ENCODE measurements at regions not wholly inside any gene's neighbourhood (a gene's known extent, or its start where the extent isn't known, plus 50 kb on each side); places are given as distances from the start of the nearest gene placed in this dataset.

DNA sequence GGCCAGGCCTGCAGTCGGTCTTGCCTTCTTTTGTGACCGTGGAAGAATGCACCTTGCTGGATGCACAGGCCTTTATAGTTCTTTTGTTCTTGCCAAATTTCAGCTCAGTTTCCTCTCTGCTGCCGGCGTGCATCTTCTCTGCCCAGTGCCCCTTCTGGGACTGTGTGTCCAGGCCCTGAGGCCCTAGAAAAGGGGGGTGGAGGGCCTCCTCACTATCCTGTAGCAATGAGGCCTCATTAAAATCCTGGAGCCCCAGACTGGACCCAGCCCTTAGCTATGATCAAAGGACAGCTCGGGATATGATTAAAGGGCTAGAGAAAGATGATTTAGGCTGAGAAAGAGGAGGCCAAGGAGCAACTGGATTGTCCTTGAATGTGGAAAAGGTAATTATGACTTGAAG is 229.8 kb downstream of the SEC14L1 start:
- H3K9me3 Mint-ChIP-seq, result no peaks in the 10 kb centered on the region
- peaks cover 6% of the 10 kb centered on the region for H3K36me3 Mint-ChIP-seq (ENCODE audit: low read depth)
- H3K4me3 Mint-ChIP-seq, result peak overlapping the region; percentile 14
- H3K4me1 Mint-ChIP-seq, result peaks cover 55% of the 10 kb centered on the region
- no peak overlapping the region for H3K27ac Mint-ChIP-seq
- H3K27me3 Mint-ChIP-seq, result no peaks in the 10 kb centered on the region
- DNase-seq, result no peak
- intact Hi-C loops (cut with micrococcal nuclease), result loop anchor here (5.0 kb wide), 1 partner anchor 37 kb away; no protein-coding TSS in a partner anchor

DNA sequence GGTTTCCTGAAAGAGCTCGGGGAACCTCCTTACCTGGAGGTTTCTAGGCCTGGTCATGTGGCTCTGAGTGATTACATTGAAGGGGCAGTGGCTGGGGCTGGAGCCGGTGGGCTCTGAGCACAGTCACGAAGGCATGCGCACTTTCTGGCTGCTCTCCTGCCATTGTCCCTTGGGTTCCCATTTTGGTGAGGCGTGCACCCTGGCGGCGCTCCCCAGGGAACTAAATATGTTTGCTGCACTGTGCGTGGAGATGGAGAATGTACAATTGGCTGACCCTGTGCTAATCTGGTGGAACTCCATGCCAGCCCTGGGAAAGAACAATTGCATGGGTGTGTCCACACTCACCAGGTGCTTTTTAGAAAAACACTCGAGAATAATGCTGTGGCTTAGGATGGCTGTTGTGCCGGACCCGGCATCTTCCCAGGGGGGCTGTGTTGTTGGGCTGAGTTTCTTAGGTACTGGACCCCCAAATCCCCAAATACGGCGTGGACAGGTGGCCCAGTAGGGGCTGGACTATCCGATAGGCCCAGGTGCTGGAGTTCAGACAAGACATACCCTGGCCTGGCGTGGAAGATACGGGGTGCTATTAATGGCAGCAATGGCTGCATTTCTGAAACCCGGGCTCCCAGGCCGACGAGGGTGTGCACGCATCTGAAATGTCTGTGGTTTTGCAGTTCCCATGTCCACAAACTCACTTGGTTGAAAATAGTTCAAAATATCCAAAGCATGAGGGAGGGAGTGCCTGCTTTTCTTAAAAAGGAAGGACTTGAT is 230.5 kb downstream of the SEC14L1 start:
- H3K27me3 Mint-ChIP-seq, result no peaks in the 10 kb centered on the region
- peak overlapping the region; percentile 81 for H3K4me3 Mint-ChIP-seq
- H3K36me3 Mint-ChIP-seq (ENCODE audit: low read depth), result peaks cover 10% of the 10 kb centered on the region
- no peaks in the 10 kb centered on the region for H3K9me3 Mint-ChIP-seq
- H3K27ac Mint-ChIP-seq, result peak overlapping the region; percentile 5
- no peak for DNase-seq
- H3K4me1 Mint-ChIP-seq, result peaks cover 55% of the 10 kb centered on the region
- intact Hi-C loops (cut with micrococcal nuclease), result loop anchor here (5.0 kb wide), 1 partner anchor 36 kb away; no protein-coding TSS in a partner anchor

DNA sequence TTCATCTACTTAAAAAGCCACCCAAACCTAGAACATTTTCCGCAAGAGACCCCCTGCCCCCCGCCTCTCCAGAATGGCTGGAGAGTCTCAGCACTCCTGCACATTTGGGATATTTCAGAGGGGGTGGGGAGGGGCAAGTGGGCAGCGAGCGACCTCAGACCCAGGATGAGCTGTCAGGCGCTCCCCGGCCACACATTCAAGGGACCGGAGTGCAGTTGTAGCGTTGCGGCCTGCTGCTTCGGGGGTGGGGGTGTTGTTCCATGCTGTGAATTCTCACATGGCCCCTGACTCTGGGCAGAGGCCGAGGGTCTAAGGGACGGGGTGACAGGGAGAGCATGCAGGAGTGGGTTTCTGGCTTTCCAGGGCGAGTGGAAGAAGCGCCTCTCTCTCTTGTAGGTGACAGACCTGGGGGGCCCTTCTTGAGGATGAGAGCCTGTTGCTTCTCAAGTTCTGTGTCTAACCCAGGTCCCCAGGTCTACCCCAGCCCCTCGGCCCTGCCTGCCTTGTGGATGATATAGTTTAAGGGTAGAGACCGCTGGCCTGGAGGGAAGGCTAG is 231.2 kb downstream of the SEC14L1 start:
- H3K27me3 Mint-ChIP-seq, result no peaks in the 10 kb centered on the region
- no peaks in the 10 kb centered on the region for H3K9me3 Mint-ChIP-seq
- peak overlapping the region; percentile 84 for H3K27ac Mint-ChIP-seq
- DNase-seq, result peak; percentile 58
- peaks cover 10% of the 10 kb centered on the region for H3K36me3 Mint-ChIP-seq (ENCODE audit: low read depth)
- peaks cover 55% of the 10 kb centered on the region for H3K4me1 Mint-ChIP-seq
- intact Hi-C loops (cut with micrococcal nuclease), result loop anchor here (5.0 kb wide), 1 partner anchor 35 kb away; no protein-coding TSS in a partner anchor
- peak overlapping the region; percentile 81 for H3K4me3 Mint-ChIP-seq

DNA sequence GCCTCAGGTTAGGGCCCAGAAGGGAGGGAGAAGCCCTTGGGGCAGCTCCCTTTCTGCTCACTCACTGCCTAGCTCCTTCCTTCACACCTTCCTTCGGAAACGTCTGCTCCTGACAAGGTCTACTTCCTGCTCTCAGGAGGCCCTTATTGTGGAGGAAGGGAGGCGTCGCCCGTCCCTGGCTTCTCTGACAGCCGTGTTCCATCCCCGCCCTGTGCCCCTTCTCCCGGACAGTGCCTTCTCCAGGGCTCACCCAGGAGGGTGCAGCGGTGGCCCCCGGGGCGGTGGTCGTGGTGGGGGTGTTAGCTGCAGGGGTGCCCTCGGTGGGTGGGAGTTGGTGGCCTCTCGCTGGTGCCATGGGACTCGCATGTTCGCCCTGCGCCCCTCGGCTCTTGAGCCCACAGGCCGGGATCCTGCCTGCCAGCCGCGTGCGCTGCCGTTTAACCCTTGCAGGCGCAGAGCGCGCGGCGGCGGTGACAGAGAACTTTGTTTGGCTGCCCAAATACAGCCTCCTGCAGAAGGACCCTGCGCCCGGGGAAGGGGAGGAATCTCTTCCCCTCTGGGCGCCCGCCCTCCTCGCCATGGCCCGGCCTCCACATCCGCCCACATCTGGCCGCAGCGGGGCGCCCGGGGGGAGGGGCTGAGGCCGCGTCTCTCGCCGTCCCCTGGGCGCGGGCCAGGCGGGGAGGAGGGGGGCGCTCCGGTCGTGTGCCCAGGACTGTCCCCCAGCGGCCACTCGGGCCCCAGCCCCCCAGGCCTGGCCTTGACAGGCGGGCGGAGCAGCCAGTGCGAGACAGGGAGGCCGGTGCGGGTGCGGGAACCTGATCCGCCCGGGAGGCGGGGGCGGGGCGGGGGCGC is 231.9 kb downstream of the SEC14L1 start:
- Mint-ChIP-seq H3K27ac (peak overlapping the region; percentile 84), H3K36me3 (ENCODE audit: low read depth) (peaks cover 10% of the 10 kb centered on the region), H3K4me1 (peaks cover 57% of the 10 kb centered on the region), H3K27me3 (no peaks in the 10 kb centered on the region), H3K9me3 (no peaks in the 10 kb centered on the region), H3K4me3 (peak overlapping the region; percentile 81)
- peak; percentile 95 for DNase-seq
- intact Hi-C loops (cut with micrococcal nuclease), result loop anchor here (5.0 kb wide), 1 partner anchor 35 kb away; no protein-coding TSS in a partner anchor

DNA sequence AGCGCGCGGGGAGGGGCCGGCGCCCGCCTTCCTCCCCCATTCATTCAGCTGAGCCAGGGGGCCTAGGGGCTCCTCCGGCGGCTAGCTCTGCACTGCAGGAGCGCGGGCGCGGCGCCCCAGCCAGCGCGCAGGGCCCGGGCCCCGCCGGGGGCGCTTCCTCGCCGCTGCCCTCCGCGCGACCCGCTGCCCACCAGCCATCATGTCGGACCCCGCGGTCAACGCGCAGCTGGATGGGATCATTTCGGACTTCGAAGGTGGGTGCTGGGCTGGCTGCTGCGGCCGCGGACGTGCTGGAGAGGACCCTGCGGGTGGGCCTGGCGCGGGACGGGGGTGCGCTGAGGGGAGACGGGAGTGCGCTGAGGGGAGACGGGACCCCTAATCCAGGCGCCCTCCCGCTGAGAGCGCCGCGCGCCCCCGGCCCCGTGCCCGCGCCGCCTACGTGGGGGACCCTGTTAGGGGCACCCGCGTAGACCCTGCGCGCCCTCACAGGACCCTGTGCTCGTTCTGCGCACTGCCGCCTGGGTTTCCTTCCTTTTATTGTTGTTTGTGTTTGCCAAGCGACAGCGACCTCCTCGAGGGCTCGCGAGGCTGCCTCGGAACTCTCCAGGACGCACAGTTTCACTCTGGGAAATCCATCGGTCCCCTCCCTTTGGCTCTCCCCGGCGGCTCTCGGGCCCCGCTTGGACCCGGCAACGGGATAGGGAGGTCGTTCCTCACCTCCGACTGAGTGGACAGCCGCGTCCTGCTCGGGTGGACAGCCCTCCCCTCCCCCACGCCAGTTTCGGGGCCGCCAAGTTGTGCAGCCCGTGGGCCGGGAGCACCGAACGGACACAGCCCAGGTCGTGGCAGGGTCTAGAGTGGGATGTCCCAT is 232.8 kb downstream of the SEC14L1 start:
- intact Hi-C loops (cut with micrococcal nuclease), result loop anchor here (1.0 to 5.0 kb wide), 4 partner anchors 16 to 71 kb away; no protein-coding TSS in a partner anchor
- H3K4me1 Mint-ChIP-seq, result peaks cover 64% of the 10 kb centered on the region

DNA sequence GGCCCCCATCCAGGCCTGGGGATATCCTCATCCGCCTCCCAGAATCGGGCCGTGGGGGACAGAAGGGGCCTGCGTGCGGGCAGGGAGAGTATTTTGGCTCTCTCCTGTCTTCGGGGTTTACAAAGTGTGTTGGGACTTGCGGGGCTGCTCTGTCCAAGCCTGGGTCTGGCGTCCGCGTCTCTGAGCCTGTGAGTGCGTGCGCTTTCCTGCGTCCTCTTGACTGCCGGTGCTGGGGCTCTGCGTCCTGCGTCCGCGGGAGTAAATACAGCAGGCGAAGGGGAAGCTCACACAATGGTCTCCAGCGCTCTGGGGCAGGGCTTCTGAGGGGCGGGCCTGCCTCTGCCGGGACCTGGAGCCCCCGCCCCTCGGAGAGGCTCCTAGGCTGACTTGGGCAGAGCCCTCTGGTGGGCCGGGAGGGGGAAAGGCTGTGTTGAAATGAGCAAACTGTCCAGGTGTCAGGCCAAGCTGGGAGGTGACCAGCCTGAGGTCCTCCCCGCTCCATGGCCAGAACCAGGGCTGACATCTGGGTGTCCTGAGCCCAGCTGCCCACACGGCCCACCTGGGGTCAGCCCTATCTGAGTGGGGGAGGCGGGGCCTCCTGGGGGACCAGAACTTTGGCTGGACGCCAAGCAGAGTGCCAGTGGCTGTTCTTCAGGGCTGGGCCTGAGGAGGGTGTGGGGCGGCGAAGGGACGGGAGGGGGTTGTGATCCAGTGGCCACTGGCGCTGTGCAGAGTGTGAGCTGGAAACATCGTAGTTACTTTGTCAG is 233.6 kb downstream of the SEC14L1 start:
- Mint-ChIP-seq H3K27ac (peak overlapping the region; percentile 98), H3K4me1 (peaks cover 65% of the 10 kb centered on the region), H3K27me3 (no peaks in the 10 kb centered on the region), H3K4me3 (peak overlapping the region; percentile 97), H3K36me3 (ENCODE audit: low read depth) (peaks cover 17% of the 10 kb centered on the region), H3K9me3 (no peaks in the 10 kb centered on the region)
- intact Hi-C loops (cut with micrococcal nuclease), result loop anchor here (1.0 to 5.0 kb wide), 4 partner anchors 15 to 70 kb away; no protein-coding TSS in a partner anchor
- peak; percentile 94 for DNase-seq

More for the DNA sequence above, 232.8 kb downstream of the SEC14L1 start:
- Mint-ChIP-seq H3K36me3 (ENCODE audit: low read depth) (peaks cover 17% of the 10 kb centered on the region), H3K9me3 (no peaks in the 10 kb centered on the region), H3K27ac (peak overlapping the region; percentile 98), H3K4me3 (peak overlapping the region; percentile 97), H3K27me3 (no peaks in the 10 kb centered on the region)
- peak; percentile 88 for DNase-seq

DNA sequence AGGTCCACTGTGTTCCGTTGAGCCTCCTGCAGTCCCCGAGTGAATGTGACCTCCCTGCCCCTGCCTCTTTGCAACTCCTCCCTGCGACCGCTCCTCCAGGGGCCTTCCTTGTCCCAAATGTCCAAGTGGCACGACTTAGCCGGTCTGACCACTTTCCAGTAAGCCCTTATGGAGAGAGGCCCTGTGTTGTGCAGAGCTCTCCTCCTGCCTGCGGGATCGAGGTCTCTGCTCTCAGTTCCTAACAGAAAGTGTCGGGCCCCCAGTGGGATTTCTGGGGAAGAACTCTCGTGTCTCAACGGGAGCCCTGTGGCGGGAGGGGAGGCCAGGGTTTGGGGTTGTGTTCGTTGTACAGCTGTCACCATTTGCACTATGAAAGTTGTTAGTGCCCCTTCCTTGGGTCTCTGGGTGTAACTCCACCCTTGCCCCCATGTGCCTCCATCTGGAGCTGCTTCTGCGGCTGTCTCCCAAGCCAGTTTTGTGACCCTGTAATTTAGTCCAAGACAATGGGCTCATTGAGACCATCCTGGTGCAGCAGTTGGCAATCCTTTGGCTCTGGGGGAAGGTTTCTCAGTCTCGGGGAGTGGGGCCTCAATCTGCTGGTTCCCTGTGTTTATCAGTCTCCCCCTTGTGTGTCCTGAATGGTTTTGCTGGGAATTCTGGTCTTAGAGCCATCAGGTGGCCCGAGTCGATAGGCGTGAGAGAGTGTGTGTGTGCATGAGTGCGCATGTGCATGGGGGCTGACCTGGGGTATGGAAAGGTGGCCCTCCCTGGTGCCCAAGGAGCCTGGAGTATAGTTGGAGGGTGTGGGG is 234.5 kb downstream of the SEC14L1 start:
- Mint-ChIP-seq H3K4me1 (peaks cover 73% of the 10 kb centered on the region), H3K27ac (peak overlapping the region; percentile 98), H3K4me3 (peak overlapping the region; percentile 97), H3K36me3 (ENCODE audit: low read depth) (peaks cover 17% of the 10 kb centered on the region), H3K9me3 (no peaks in the 10 kb centered on the region), H3K27me3 (no peaks in the 10 kb centered on the region)
- peak; percentile 68 for DNase-seq
- intact Hi-C loops (cut with micrococcal nuclease), result loop anchor here (2.0 kb wide), 1 partner anchor 69 kb away; no protein-coding TSS in a partner anchor

DNA sequence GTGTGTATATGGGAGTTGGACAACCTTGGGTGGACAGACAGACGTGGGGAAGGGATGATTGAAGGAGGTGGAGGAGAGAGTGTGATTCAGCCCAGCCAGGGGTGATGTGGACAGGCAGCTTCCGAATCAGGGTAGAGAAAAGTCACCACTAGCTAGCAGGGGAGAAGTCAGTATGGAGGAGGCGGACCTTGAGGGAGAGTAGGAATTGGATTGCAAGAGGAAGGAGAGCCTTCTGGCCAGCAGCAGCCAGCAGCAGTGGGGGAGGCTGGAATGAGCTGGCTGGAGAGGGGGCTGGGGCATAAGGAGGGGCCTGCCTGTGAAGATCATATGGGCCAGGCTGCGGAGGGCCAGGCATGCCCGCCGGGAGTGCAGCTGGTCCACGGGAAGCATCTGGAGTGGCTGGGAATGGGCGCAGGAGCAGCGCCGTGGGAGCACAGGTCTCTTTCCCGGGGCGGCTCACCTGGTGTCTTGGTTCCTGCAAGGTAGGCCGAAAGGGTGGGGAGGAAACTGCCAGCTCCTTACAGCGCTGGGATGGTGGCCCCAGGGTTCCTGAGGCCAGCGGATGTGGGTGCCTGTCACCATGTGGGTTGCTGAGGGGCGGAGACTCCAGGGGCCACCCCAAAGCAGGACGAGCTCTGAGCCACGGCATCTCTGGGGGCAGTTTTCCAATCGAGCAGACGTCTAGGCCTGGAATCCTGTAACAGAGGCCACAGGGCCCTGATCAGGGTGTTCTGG is 235.3 kb downstream of the SEC14L1 start:
- Mint-ChIP-seq H3K27me3 (no peaks in the 10 kb centered on the region), H3K4me3 (peak overlapping the region; percentile 97), H3K4me1 (peaks cover 73% of the 10 kb centered on the region), H3K36me3 (ENCODE audit: low read depth) (peaks cover 17% of the 10 kb centered on the region), H3K27ac (peak overlapping the region; percentile 98), H3K9me3 (no peaks in the 10 kb centered on the region)
- intact Hi-C loops (cut with micrococcal nuclease), result loop anchor here (2.0 kb wide), 1 partner anchor 69 kb away; no protein-coding TSS in a partner anchor
- DNase-seq, result peak; percentile 93

DNA sequence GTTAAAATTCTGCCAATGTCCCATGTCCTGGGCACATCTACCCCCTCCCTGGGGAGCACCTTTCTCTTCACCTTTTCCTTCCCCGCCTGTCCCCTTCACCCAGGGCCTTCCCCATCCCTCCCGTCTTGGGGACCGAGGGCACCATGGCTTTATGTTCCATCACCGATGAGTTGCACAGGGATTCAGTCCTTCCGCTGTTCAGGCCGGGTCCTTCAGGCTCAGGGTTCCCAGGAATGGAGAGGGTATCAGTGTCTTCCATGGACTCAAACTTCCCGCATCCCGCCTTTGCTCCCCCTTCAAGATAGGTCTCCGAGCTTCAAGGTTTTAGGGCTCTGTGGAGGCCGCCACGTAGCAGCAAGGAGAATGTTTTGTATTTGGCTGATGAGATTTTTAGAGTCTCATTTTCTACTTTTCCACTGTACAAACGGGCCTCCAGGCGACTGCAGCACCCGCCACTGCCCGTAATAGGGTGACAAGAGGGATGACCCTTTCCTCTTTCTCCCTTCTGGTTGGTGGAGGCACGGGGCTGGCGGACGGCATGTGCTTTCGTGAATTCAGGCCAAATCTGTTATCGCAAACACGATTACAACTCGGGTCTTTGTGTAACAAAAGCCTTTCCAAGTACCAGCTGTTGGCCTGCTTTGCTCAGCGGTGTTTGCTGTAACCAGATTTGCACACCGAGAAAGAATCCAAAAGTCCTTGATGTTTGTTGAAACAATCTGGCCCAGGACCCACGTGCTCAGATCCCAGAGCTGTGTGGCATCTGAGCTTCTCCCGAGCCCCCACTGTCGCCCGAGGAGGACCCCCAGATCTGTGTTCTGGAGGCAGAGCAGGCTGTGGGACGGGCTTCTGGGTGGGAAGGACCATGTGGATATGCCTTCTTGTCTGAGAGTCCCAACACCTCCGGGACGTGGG is 236.3 kb downstream of the SEC14L1 start:
- DNase-seq, result no peak
- Mint-ChIP-seq H3K36me3 (ENCODE audit: low read depth) (peaks cover 17% of the 10 kb centered on the region), H3K27ac (peak overlapping the region; percentile 98), H3K4me1 (peaks cover 72% of the 10 kb centered on the region), H3K4me3 (peak overlapping the region; percentile 97), H3K27me3 (no peaks in the 10 kb centered on the region), H3K9me3 (no peaks in the 10 kb centered on the region)
- intact Hi-C loops (cut with micrococcal nuclease), result no loop called here

DNA sequence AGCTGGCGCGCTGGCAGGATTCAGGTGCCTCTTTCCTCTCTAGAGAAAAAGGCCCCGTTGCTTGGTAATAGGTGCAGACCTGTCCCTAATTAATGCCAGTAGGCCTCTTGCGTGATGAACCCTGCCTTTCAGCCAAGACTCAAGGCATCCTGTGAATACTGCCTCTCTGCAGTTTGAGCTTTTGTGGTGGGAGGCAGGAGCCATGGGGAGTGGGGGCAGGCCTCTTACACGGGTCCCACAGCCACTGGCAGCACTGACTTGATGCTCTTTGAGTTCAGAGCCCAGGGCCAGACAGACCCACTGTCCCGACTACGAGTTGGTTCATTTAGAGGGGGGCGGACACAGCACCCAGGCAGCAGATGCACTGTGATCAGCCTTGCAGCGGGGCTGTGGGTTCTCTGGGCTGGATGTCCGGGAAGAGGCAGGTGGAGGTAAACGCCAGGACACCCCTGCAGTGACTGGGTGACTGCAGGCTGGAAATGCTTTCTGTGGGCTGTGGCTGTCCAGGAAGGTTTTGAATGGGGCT is 237.0 kb downstream of the SEC14L1 start:
- Mint-ChIP-seq H3K36me3 (ENCODE audit: low read depth) (peaks cover 17% of the 10 kb centered on the region), H3K9me3 (no peaks in the 10 kb centered on the region), H3K4me1 (peaks cover 75% of the 10 kb centered on the region), H3K27me3 (no peaks in the 10 kb centered on the region), H3K4me3 (no peak overlapping the region), H3K27ac (no peak overlapping the region)
- no peak for DNase-seq
- intact Hi-C loops (cut with micrococcal nuclease), result no loop called here

Measured in activated CD4-positive, alpha-beta T cell treated with anti-CD3 and anti-CD28 coated beads, Interleukin-2, amount 10 ng/mL, durations not matched to agents 24 days and 14 days (primary cell).